ENCODE measurements at regions not wholly inside any gene's neighbourhood (a gene's known extent, or its start where the extent isn't known, plus 50 kb on each side); places are given as distances from the start of the nearest gene placed in this dataset.

- TF ChIP-seq, protein P1, sequence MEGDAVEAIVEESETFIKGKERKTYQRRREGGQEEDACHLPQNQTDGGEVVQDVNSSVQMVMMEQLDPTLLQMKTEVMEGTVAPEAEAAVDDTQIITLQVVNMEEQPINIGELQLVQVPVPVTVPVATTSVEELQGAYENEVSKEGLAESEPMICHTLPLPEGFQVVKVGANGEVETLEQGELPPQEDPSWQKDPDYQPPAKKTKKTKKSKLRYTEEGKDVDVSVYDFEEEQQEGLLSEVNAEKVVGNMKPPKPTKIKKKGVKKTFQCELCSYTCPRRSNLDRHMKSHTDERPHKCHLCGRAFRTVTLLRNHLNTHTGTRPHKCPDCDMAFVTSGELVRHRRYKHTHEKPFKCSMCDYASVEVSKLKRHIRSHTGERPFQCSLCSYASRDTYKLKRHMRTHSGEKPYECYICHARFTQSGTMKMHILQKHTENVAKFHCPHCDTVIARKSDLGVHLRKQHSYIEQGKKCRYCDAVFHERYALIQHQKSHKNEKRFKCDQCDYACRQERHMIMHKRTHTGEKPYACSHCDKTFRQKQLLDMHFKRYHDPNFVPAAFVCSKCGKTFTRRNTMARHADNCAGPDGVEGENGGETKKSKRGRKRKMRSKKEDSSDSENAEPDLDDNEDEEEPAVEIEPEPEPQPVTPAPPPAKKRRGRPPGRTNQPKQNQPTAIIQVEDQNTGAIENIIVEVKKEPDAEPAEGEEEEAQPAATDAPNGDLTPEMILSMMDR (IDR thresholded peaks at IDR 0.05; ENCODE audit: unreplicated experiment), result no peak
- Mint-ChIP-seq H3K4me3 (ENCODE audit: unreplicated experiment) (no peak overlapping the region), H3K27ac (ENCODE audit: unreplicated experiment) (no peak overlapping the region), H3K9me3 (ENCODE audit: unreplicated experiment) (peaks cover 14% of the 10 kb centered on the region), H3K27me3 (ENCODE audit: unreplicated experiment) (peaks cover 16% of the 10 kb centered on the region), H3K36me3 (ENCODE audit: low read depth, unreplicated experiment) (peaks cover 8% of the 10 kb centered on the region), H3K4me1 (ENCODE audit: unreplicated experiment) (no peaks in the 10 kb centered on the region)
- no peak for DNase-seq (ENCODE audit: low spot score)
These were observed 96.2 kb upstream of the VSTM2B start for GRCh38 chr19:29429581-29429980.

- no peak for DNase-seq (ENCODE audit: low spot score)
- H3K4me1 Mint-ChIP-seq (ENCODE audit: unreplicated experiment), result no peaks in the 10 kb centered on the region
- no peak overlapping the region for H3K4me3 Mint-ChIP-seq (ENCODE audit: unreplicated experiment)
- H3K9me3 Mint-ChIP-seq (ENCODE audit: unreplicated experiment), result peaks cover 14% of the 10 kb centered on the region
- TF ChIP-seq, protein P1 (IDR thresholded peaks at IDR 0.05; ENCODE audit: unreplicated experiment), result no peak
- H3K27me3 Mint-ChIP-seq (ENCODE audit: unreplicated experiment), result peaks cover 21% of the 10 kb centered on the region
- H3K36me3 Mint-ChIP-seq (ENCODE audit: low read depth, unreplicated experiment), result peaks cover 7% of the 10 kb centered on the region
- H3K27ac Mint-ChIP-seq (ENCODE audit: unreplicated experiment), result no peak overlapping the region
These were observed 94.5 kb upstream of the VSTM2B start for GRCh38 chr19:29431332-29431731.

DNA sequence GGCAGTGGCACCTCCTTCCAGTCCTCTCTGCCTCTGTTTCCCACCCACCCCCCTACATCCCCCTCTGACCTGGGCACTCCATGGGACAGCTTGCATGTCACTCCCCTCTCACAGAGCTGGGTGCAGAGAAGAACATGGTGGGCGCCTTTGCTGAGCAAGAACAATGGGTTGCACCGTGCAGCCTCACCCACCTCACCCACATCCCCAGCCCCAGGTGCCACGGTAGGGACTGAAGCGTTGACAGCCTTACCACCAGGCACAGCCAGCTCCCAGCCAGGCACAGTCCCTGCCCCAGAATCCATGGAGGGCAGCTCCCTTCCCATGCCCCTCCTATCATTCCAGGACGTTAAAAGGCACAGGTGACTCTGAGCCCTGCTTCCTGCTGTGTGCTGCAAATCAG lies 93.1 kb upstream of the VSTM2B start:
- Mint-ChIP-seq H3K4me1 (ENCODE audit: unreplicated experiment) (no peaks in the 10 kb centered on the region), H3K36me3 (ENCODE audit: low read depth, unreplicated experiment) (no peaks in the 10 kb centered on the region), H3K4me3 (ENCODE audit: unreplicated experiment) (no peak overlapping the region), H3K9me3 (ENCODE audit: unreplicated experiment) (peaks cover 8% of the 10 kb centered on the region), H3K27ac (ENCODE audit: unreplicated experiment) (no peak overlapping the region), H3K27me3 (ENCODE audit: unreplicated experiment) (peaks cover 17% of the 10 kb centered on the region)
- no peak for DNase-seq (ENCODE audit: low spot score)
- TF ChIP-seq, protein P1 (IDR thresholded peaks at IDR 0.05; ENCODE audit: unreplicated experiment), result no peak

DNA sequence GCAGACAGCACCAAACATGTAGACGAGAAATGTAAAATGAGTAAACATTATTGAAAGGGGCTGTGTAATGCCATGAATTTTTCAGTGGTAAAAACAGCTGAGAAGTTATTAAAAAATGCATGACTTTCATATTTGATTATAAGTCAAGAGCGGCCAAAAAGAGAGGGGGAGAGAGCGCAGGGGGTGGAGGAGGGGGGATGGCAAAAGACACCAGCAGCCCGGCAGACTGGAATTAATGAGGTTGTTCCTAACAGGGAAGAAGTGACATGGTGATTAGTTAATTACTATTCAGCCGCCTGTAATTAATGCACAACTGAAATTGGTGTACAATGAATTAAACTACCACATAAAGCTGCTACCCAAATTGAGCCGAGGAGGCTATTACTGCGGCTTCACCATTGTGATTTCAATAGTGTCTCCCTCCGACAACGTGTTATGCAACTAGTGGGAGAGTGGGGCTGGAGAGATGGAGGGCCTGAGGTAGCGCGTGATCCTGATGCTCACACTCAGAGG lies 89.1 kb upstream of the VSTM2B start:
- H3K9me3 Mint-ChIP-seq (ENCODE audit: unreplicated experiment), result no peaks in the 10 kb centered on the region
- TF ChIP-seq, protein P1 (IDR thresholded peaks at IDR 0.05; ENCODE audit: unreplicated experiment), result no peak
- DNase-seq (ENCODE audit: low spot score), result no peak
- no peak overlapping the region for H3K27ac Mint-ChIP-seq (ENCODE audit: unreplicated experiment)
- H3K27me3 Mint-ChIP-seq (ENCODE audit: unreplicated experiment), result peaks cover 14% of the 10 kb centered on the region
- no peaks in the 10 kb centered on the region for H3K4me1 Mint-ChIP-seq (ENCODE audit: unreplicated experiment)
- H3K4me3 Mint-ChIP-seq (ENCODE audit: unreplicated experiment), result no peak overlapping the region
- no peaks in the 10 kb centered on the region for H3K36me3 Mint-ChIP-seq (ENCODE audit: low read depth, unreplicated experiment)

- Mint-ChIP-seq H3K4me3 (ENCODE audit: unreplicated experiment) (no peak overlapping the region), H3K4me1 (ENCODE audit: unreplicated experiment) (no peaks in the 10 kb centered on the region), H3K27ac (ENCODE audit: unreplicated experiment) (no peak overlapping the region), H3K9me3 (ENCODE audit: unreplicated experiment) (no peaks in the 10 kb centered on the region), H3K36me3 (ENCODE audit: low read depth, unreplicated experiment) (no peaks in the 10 kb centered on the region), H3K27me3 (ENCODE audit: unreplicated experiment) (peaks cover 16% of the 10 kb centered on the region)
- TF ChIP-seq, protein P1 (IDR thresholded peaks at IDR 0.05; ENCODE audit: unreplicated experiment), result no peak
- no peak for DNase-seq (ENCODE audit: low spot score)
These were observed 86.8 kb upstream of the VSTM2B start for GRCh38 chr19:29439021-29439420.

Measured in endothelial cell (in vitro differentiated cells).